Keratinocyte (primary cell): ENCODE measurements at regions not wholly inside any gene's neighbourhood (a gene's known extent, or its start where the extent isn't known, plus 50 kb on each side); places are given as distances from the start of the nearest gene placed in this dataset.

Experiments
- DNase-seq: peaks from one replicate; pipeline ENCODE4 v3.0.0-alpha.2; 2011; ENCODE audit warnings: low read depth, missing footprints, low spot score
- FAIRE-seq: peaks from 2 replicates; lab custom pipeline; 2011; peaks lifted over from hg19 to GRCh38; lab: Jason Lieb, UNC
- H2AFZ ChIP-seq: 2 replicates; pipeline ENCODE4 v1.6.0; 2012; ENCODE audit warnings: low read length, control low read depth, inconsistent platforms; ENCODE audit not compliant: control insufficient read depth
- H3K27ac ChIP-seq: 2 replicates; pipeline ENCODE4 v1.5.1; 2011; ENCODE audit warnings: low read length; ENCODE audit not compliant: control insufficient read depth, insufficient read depth
- H3K27me3 ChIP-seq: 3 replicates; pipeline ENCODE4 v1.6.0; 2011; ENCODE audit warnings: low read length; ENCODE audit not compliant: control insufficient read depth, insufficient read depth; ENCODE audit errors: extremely low read depth
- H3K36me3 ChIP-seq, 2 experiments: 2 replicates in 1 of 2; 3 replicates in 1 of 2; pipeline ENCODE4 v1.5.1; 2011; ENCODE audit warnings: low read length in 2 of 2, mild to moderate bottlenecking in 1 of 2; ENCODE audit not compliant: control insufficient read depth in 2 of 2, insufficient read depth in 2 of 2; ENCODE audit errors: extremely low read depth in 1 of 2
- H3K4me1 ChIP-seq: 3 replicates; pipeline ENCODE4 v1.5.1; 2011; ENCODE audit warnings: low read length; ENCODE audit not compliant: control insufficient read depth, insufficient read depth; ENCODE audit errors: extremely low read depth
- H3K4me2 ChIP-seq: 3 replicates; pipeline ENCODE4 v1.6.0; 2011; ENCODE audit warnings: low read depth, low read length; ENCODE audit not compliant: control insufficient read depth, insufficient read depth; ENCODE audit errors: extremely low read depth
- H3K4me3 ChIP-seq, 3 experiments: fragments of 200-600 bp in 1 of 3; sonication (generic) in 1 of 3; 2 replicates in 2 of 3; 3 replicates in 1 of 3; pipeline ENCODE4 v1.5.1; 2011 to 2016; ENCODE audit warnings: low read length in 3 of 3, mild to moderate bottlenecking in 3 of 3, control low read depth in 2 of 3, inconsistent platforms in 1 of 3, low read depth in 1 of 3, mixed read lengths in 1 of 3, mixed run types in 1 of 3, moderate library complexity in 1 of 3; ENCODE audit not compliant: control insufficient read depth in 2 of 3, insufficient read depth in 2 of 3; ENCODE audit errors: extremely low read depth in 1 of 3
- H3K79me2 ChIP-seq: 2 replicates; pipeline ENCODE4 v1.6.0; 2012; ENCODE audit warnings: low read length; ENCODE audit not compliant: control insufficient read depth, insufficient read depth
- H3K9ac ChIP-seq: 3 replicates; pipeline ENCODE4 v1.6.0; 2011; ENCODE audit warnings: low read length; ENCODE audit not compliant: control insufficient read depth, insufficient read depth; ENCODE audit errors: extremely low read depth
- H3K9me1 ChIP-seq: 3 replicates; pipeline ENCODE4 v1.6.0; 2011; ENCODE audit warnings: low read length; ENCODE audit not compliant: control insufficient read depth, insufficient read depth; ENCODE audit errors: extremely low read depth
- H3K9me3 ChIP-seq: 2 replicates; pipeline ENCODE4 v1.5.1; 2012; ENCODE audit warnings: low read depth, low read length; ENCODE audit not compliant: control insufficient read depth
- H4K20me1 ChIP-seq: 3 replicates; pipeline ENCODE4 v1.6.0; 2011; ENCODE audit warnings: low read length; ENCODE audit not compliant: control insufficient read depth, insufficient read depth; ENCODE audit errors: extremely low read depth
- CTCF ChIP-seq, 3 experiments: IDR thresholded peaks in 1 of 3; conservative IDR thresholded peaks in 1 of 3; optimal IDR thresholded peaks in 1 of 3; 2 replicates in 2 of 3; 3 replicates in 1 of 3; pipeline versions ENCODE3 to v1.5.1; 2011; ENCODE audit warnings: low read length in 3 of 3, mild to moderate bottlenecking in 3 of 3, moderate library complexity in 2 of 3, control low read depth in 1 of 3, inconsistent platforms in 1 of 3; ENCODE audit not compliant: insufficient read depth in 2 of 3; ENCODE audit errors: extremely low read depth in 1 of 3
- EZH2 ChIP-seq: IDR thresholded peaks from one replicate; pipeline ENCODE4 v1.6.1; 2012; ENCODE audit warnings: inconsistent platforms, mild to moderate bottlenecking, low read length, moderate library complexity
- dilution Hi-C: fragments of 300-500 bp; cut with MboI; formaldehyde crosslinking; loops from one replicate; pipeline ENCODE4 v1.7.0; 2020; ENCODE audit warnings: low sequenced_read_pairs; ENCODE audit not compliant: extremely low pct_ligation_motif_present

DNA sequence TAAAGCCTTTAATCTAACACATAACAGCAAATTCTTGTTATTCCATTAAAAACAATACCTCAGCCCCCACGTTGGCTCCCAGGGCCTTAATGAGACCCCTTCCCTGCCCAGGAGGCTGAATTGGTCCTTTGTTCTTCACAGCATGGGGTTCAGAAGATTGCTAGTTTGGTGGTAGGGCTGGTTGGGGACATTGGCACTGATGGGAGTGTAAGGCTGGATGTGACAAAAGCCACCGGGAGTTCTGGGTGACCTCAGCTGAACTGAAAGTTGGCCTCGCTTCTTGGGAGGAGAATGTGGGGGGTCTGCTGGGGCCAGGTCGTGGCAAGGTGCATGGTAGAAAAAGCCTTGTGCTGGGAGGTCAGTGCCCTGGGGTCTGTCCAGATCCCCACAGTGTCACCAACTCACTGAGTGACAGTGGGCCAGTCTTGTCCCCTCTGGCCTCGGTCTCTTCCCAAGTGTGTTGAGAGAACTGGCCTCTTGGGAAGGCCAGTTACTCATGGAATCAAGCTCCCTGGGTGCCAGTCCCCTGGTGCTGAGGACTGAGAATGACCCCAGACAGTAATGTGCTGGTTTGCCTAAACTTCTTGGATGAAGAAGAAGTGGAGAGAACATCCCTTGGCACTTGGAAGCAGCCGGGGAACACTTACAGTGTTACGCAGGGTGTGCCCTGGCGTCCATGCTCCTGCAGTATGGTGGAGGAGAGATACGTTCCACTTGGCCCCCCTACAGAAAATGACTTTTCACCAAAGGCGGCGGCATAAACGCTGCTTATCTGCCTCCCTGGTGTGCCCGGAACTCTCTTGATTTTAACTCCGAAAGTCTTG lies 283.7 kb upstream of the RTL1 start:
- Histone ChIP-seq H3K27me3 (no peaks in the 10 kb centered on the region), H4K20me1 (no peaks in the 10 kb centered on the region), H2AFZ (no peak overlapping the region), H3K9me3 (peaks cover 5% of the 10 kb centered on the region), H3K4me1 (no peaks in the 10 kb centered on the region), H3K4me3 (no peak overlapping the region), H3K9ac (no peak overlapping the region), H3K27ac (no peak overlapping the region), H3K79me2 (no peaks in the 10 kb centered on the region), H3K9me1 (no peaks in the 10 kb centered on the region), H3K4me2 (no peak overlapping the region), H3K36me3 (no peaks in the 10 kb centered on the region)
- DNase-seq (no peak), FAIRE-seq (no peak)
- TF ChIP-seq CTCF (optimal IDR thresholded peaks at IDR 0.05 in 1 of 3, IDR thresholded peaks at IDR 0.05 in 1 of 3, conservative IDR thresholded peaks at IDR 0.05 in 1 of 3; ENCODE audit: extremely low read depth in 1 of 3, insufficient read depth in 2 of 3, low read length in 3 of 3) (no peak), EZH2 (no peak)
- dilution Hi-C loops, result no loop called here

GRCh38 chr14:101187816-101188570 lies 284.5 kb upstream of the RTL1 start:
- FAIRE-seq (no peak), DNase-seq (no peak)
- H3K36me3 ChIP-seq, result no peaks in the 10 kb centered on the region
- dilution Hi-C loops, result no loop called here
- peaks cover 5% of the 10 kb centered on the region for H3K9me3 ChIP-seq
- no peaks in the 10 kb centered on the region for H4K20me1 ChIP-seq
- no peak overlapping the region for H3K9ac ChIP-seq
- H3K9me1 ChIP-seq, result no peaks in the 10 kb centered on the region
- no peak overlapping the region for H2AFZ ChIP-seq
- no peak for TF ChIP-seq EZH2
- TF ChIP-seq CTCF (optimal IDR thresholded peaks at IDR 0.05 in 1 of 3, IDR thresholded peaks at IDR 0.05 in 1 of 3, conservative IDR thresholded peaks at IDR 0.05 in 1 of 3; ENCODE audit: extremely low read depth in 1 of 3, insufficient read depth in 2 of 3, low read length in 3 of 3), result no peak
- no peak overlapping the region for H3K4me3 ChIP-seq
- H3K27ac ChIP-seq, result no peak overlapping the region
- no peaks in the 10 kb centered on the region for H3K4me1 ChIP-seq
- no peak overlapping the region for H3K4me2 ChIP-seq
- H3K27me3 ChIP-seq, result no peaks in the 10 kb centered on the region
- no peaks in the 10 kb centered on the region for H3K79me2 ChIP-seq
